GM12892 (cell line): ENCODE measurements at regions not wholly inside any gene's neighbourhood (a gene's known extent, or its start where the extent isn't known, plus 50 kb on each side); places are given as distances from the start of the nearest gene placed in this dataset.

Source experiments
- POLR2A ChIP-seq: IDR thresholded peaks from 2 replicates; pipeline ENCODE4 v1.6.1; 2011; ENCODE audit warnings: low read depth, low read length, control low read depth
- POLR2AphosphoS5 ChIP-seq: IDR thresholded peaks from 2 replicates; pipeline ENCODE4 v1.6.1; 2011; ENCODE audit warnings: low read depth, low read length, control low read depth

- TF ChIP-seq POLR2A (no peak), POLR2AphosphoS5 (no peak)
These were observed 657.2 kb downstream of the DHX35 start for GRCh38 chr20:39619271-39619785.
